Activated CD4-positive, CD25-positive, alpha-beta regulatory T cell treated with anti-CD3 and anti-CD28 coated beads, Interleukin-2, amount 50 U/mL, for 16 hours (primary cell): ENCODE measurements at regions not wholly inside any gene's neighbourhood (a gene's known extent, or its start where the extent isn't known, plus 50 kb on each side); places are given as distances from the start of the nearest gene placed in this dataset.

Experiments used
- DNase-seq: peaks from one replicate; pipeline ENCODE4 v3.0.0-alpha.2; 2020; ENCODE audit warnings: low read depth, low spot score

- no peak for DNase-seq
Observed at GRCh38 chr12:111112311-111113098, 192.1 kb upstream of the MYL2 start.

- no peak for DNase-seq
Observed at GRCh38 chr12:111111681-111112080, 191.3 kb upstream of the MYL2 start.

- DNase-seq, result no peak
Observed at GRCh38 chr12:111110556-111110955, 190.2 kb upstream of the MYL2 start.

GRCh38 chr12:111108726-111109125, 188.3 kb upstream of the MYL2 start:
- no peak for DNase-seq

GRCh38 chr12:111107392-111108178, 187.2 kb upstream of the MYL2 start:
- no peak for DNase-seq

GRCh38 chr12:111105294-111105693, 184.9 kb upstream of the MYL2 start:
- no peak for DNase-seq

- no peak for DNase-seq
Observed at GRCh38 chr12:111103583-111103982, 183.2 kb upstream of the MYL2 start.

- no peak for DNase-seq
Observed at GRCh38 chr12:111102102-111102739, 181.8 kb upstream of the MYL2 start.

GRCh38 chr12:111101003-111101402, 180.6 kb upstream of the MYL2 start:
- no peak for DNase-seq

GRCh38 chr12:111100554-111100953, 180.2 kb upstream of the MYL2 start:
- no peak for DNase-seq

GRCh38 chr12:111100003-111100402, 179.6 kb upstream of the MYL2 start:
- no peak for DNase-seq

GRCh38 chr12:111099186-111099585, 178.8 kb upstream of the MYL2 start:
- no peak for DNase-seq

- DNase-seq, result no peak
Observed at GRCh38 chr12:111094157-111095010, 174.0 kb upstream of the MYL2 start.

GRCh38 chr12:111093428-111094142, 173.2 kb upstream of the MYL2 start:
- DNase-seq, result no peak

- DNase-seq, result no peak
Observed at GRCh38 chr12:111091051-111091450, 170.7 kb upstream of the MYL2 start.

- no peak for DNase-seq
Observed at GRCh38 chr12:111089616-111090015, 169.2 kb upstream of the MYL2 start.

GRCh38 chr12:111088409-111088808, 168.0 kb upstream of the MYL2 start:
- DNase-seq, result no peak

GRCh38 chr12:111086947-111087700, 166.7 kb upstream of the MYL2 start:
- no peak for DNase-seq

GRCh38 chr12:111085096-111085495, 164.7 kb upstream of the MYL2 start:
- DNase-seq, result no peak

GRCh38 chr12:111084605-111085004, 164.2 kb upstream of the MYL2 start:
- DNase-seq, result no peak
